Forelimb muscle (tissue), 1 donor: ENCODE measurements at regions not wholly inside any gene's neighbourhood (a gene's known extent, or its start where the extent isn't known, plus 50 kb on each side); places are given as distances from the start of the nearest gene placed in this dataset.
"Not testable (repeated sequence)": the region's sequence is repeated elsewhere in the genome, so short reads cannot be mapped to it uniquely, and the experiment has no call there.

Experiments used
- DNase-seq: peaks from one replicate; pipeline ENCODE4 v3.0.0-alpha.2; 2013; ENCODE audit warnings: low read depth

- no peak for DNase-seq
Observed at GRCh38 chr9:78905387-78905786, 608.5 kb downstream of the PSAT1 start.

GRCh38 chr9:78905986-78906755, 609.2 kb downstream of the PSAT1 start:
- no peak for DNase-seq

DNA sequence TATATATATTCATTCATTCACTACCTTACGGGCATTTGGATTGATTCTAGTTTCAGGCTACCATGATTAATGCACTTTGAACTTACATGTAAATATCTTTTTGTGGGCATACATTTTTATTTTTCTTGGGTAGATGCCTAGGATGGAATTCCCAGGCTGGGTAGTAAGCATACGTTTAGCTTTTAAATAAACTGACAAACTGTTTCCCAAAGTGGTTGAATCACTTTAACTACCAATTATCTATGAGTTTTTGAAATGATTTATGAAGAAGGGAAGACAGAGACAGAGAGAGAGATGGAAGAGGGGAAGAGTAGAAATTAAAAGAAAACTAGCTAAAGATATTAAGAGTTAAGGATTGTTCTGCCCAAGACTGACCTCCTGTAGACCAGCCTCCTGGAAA, 612.6 kb downstream of the PSAT1 start:
- DNase-seq = no peak

DNA sequence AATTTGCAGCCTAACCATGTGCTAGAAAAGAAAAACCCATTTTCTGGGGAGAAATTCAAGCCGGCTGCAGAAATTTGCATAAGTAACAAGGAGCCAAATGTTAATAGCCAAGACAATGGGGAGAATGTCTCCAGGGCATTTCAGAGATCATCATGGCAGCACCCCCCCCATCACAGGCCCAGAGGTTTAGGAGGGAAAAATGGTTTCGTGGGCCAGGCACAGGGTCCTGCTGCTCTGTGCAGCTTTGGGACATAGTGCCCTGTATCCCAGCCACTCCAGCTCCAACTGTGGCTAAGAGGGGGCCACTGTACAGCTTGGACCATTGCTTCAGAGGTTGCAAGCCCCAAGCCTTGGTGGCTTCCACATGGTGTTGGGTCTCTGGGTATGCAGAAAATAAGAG, 620.0 kb downstream of the PSAT1 start:
- not testable (repeated sequence) for DNase-seq

DNA sequence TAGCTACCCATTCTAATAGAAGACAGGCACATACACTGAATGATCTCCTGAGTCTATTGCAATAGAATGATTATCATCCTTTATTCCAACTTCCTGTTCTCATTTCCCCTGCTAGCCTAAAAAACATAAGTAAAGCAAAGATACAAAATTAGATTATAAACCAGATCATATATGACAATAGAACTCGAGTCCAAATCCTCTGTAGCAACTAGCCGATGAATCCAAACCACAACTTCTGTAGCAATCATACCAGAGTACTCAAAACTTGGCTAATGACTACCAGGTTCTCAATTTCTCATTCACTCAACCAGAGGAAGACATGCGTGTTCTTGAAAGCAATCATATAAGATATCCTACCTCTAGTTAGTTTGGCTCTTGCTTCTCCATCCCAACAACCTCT, 622.1 kb downstream of the PSAT1 start:
- DNase-seq = no peak

DNA sequence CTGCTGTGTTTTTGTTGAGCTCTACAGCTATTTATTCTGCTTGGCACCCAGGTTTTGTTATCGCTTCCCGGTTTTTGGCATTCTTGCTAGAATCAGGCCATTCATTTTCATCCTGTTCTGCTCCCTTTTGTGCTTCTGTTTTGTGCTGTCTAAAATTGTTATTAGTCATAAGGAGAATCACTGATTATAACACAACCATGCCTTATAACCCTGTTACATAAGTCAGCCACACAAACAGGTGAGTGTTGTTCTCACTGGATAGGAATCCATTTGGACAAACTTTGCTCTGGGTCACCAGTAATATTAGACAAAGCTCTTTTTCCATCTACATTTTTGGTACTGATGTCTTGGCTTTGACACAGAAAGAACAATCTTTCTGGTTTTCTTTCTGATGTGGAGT, 622.8 kb downstream of the PSAT1 start:
- DNase-seq = no peak

GRCh38 chr9:78921341-78921740, 624.4 kb downstream of the PSAT1 start:
- no peak for DNase-seq

- DNase-seq = no peak
Observed at GRCh38 chr9:78923966-78924659, 627.2 kb downstream of the PSAT1 start.

GRCh38 chr9:78927099-78927940, 630.4 kb downstream of the PSAT1 start:
- DNase-seq = no peak

DNA sequence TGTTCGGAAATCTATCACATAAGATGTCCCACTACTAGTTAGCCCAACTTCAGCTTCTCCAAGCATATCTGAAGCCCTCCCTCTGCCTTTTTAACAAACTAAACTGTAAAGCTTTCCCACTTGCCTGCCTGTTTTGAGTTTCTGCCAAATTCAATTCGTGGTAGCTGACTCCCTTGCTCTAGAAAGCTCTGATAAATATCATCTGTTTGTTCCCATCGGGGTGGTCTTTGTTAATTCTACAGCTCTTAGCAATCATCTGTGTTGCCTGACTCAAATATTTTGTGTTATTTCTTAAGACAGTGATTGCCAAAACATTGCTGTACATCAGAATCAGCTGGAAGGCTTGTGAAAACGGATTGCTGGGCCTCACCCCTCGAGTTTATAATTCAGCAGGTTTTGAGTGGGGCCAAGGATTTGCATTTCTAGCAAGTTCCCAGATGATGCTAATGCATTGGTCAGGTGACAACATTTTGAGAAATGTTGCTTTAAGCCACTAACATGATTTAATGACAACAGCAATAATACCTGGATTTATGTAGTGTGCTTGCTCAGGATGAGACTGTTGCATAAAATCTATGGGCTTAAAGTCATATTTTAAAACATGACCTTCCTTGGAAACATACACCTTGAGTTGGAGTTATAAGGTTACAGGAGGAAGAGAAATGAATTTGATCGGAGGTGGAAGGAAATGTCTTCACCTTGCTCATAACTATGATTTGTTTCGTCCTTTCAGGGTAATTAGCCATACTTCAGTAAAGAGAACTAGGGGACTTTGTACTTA, 631.9 kb downstream of the PSAT1 start:
- no peak for DNase-seq

DNA sequence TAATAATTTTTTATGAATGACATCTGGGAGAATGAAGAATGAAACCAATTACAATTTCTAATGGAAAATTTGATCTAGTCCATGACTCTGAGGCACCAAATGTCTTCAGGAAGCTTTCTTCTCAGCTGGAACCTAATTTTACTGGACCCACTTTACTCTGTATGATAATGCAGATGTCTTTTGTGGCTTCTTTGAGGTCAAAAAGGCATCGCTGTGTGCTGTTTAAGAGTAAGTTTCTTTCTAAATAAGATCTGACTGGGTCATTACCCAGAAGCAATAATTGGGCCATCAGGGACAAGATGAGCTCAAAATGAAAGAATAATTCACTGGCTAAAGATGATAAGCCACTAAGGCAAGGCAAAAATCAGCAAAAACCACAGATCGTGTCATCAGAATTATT, 633.4 kb downstream of the PSAT1 start:
- DNase-seq = no peak

DNA sequence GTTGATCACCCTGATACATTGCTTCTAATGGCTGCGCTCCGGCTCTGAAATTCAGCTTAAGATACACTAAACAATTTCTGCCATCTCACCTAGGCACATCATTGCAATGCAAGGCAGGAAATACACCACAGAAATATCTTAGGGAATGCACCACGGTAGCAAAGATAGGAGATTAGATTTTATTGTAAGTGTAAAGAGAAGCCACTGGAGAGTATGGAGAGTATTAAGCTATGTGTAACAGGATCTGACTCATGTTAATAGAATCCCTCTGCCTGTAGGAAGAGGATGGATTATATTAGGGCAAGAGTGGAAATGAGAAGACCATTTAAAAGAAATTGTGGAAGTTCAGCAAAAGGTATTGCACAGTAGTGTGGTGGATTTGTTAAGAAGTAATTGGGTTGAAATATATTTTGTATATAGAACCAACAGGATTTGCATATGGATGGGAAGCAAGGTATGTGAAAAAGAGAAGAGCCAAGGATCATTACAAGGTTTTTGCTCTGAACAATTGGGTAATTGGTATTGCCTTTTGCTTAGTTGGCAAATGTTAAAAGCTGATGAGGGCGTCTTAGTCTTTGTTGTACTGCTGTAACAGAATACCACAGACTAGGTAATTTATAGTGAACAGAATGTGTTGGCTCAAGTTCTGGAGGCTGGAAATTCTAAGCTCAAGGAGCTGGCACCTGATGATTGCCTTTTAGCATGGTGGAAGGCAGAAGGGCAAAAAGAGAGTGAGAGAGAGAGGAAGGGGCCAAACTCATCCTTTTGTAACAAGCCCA, 636.1 kb downstream of the PSAT1 start:
- no peak for DNase-seq

DNA sequence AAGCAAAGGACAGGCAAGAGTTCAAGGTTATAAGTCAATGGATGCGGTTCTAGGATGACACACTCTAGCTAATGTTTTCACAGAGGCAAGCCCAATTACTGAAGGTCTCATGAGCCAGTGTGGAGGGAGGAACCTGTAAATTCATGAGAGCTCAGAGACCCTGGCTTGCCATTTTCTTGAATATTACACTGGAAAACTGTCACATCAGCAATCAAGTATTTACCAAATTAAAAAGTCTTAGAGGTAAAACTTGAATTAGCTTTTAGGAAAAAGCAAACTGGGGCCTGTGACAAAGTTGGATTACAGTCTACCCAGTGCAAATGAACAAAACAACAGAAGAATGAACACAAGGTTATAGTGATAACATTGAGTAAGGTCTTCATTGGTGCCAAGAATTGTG, 636.9 kb upstream of the TLE4 start:
- no peak for DNase-seq

DNA sequence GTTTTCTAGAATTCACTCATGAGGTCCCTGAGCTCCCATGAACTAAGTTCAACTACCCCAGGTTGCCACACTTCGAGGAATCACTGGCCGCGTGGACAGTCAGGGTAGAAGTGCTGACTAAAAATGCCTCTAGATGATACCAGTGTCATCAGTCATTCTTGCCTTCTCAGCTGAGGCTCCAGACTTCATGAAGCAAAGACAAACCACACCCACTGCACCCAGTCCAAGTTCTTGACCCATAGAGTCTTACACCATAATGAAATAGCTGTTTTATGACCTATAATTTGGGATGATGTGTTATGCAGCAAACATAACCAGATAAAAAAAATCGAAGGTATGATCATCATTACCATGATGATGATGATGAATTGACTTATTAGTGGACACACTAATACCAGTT, 632.9 kb upstream of the TLE4 start:
- DNase-seq = no peak

DNA sequence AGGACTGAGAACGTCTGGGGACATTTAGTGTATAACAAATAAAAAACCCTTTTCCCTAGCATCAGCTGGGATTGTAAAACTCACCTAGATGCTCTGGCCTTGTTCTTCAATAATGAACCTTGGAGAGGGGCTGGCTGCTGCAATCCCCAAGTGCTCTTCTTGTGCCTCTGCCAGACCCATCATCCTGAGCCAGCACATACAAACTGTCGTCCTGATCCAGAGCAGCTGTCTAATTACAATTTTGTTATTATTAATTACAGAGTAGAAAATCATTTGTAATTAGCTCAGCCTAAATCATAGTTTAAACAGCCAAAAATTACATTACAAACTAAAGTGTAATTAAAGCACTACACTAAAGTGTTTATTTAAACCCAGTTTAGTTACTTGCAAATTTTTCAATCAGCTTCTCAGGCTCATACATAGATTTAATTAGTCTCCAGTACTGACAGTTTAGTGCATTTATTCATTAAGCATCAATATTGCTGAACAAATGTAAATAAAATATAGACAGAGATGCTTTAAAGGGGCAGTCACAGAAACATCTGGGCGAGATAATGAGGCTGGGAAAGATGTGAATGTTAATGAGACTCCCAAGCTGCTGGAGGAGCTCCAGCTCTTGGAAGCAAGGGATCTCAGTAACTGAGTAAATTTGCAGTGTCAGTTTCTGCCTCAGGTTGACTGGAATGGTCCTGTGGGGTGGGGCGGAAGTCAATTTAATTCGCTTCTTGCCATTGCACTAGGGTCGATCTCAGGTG, 632.3 kb upstream of the TLE4 start:
- no peak for DNase-seq

DNA sequence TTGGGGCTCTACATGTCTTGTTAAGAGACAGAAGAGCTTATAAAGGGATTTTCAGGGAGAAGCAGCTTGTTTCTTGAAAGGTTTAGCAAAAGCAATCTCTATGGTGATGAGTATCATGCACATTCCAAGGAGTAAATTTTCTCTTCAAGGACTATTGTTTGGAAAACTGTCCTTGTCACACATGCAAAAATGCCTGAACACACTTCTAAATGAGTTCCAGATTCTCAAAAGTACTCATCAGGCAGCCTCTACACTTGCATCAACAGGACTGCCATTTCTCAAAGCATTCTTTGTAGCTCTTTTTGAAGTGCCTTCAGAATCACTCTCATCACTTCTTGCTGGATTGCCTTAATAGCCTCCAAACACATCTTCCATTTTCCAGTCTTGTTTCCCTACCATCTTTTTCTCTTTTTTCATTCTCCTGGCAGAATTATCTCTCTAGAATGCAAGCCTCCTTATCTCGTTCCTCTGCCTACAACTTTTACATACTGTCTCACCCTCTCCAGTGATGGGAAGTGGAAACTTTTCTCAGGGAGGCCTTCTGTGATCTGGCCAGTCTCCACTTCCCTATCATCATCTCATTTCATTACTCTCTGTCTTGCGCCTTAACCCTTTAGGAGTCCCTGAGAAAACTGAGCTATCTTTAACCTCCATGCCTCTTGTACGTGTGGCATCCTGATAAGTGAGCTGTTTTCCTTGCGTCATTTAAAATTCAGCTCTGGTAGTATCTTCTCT, 631.5 kb upstream of the TLE4 start:
- DNase-seq = no peak

GRCh38 chr9:78954286-78954685, 617.5 kb upstream of the TLE4 start:
- no peak for DNase-seq

DNA sequence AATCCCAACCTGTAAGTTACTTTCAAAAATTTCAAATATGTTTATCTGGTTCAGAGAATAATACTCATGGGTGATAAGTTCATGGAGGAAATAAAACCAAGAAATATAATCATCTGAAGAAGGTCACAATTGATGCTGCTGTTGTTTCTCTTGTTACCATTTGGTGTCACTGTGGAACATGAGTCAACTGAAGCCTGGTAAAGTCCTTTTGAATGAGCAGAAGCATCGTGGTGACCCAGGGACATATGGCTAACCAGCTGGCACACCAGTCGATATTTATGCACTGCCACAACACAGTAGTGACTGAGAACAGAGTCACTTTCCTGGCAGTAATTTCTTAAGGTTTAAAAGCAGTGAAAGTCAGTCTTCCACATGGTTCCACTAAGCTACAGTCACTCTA, 612.9 kb upstream of the TLE4 start:
- DNase-seq = no peak

DNA sequence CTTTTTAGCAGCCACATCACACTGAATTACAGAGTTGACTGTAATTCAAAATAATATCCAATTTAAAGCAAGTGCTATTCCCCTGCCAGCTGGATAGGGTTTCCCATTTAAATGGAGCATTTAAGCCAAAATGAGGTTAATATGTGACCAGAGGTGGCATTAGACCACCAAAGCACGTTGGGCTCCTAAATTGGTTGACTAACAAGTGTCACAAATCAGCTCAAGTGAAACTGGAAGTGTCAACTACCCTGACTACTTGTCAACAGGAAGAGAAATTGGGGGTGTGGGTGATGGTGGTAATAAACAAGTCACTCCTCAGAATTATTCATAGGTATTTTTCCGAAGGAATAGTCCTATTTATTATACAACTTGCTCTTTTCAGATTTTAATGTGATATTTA, 609.6 kb upstream of the TLE4 start:
- DNase-seq = no peak

- no peak for DNase-seq
Observed at GRCh38 chr9:78963911-78964310, 607.9 kb upstream of the TLE4 start.
